IMR-90 (cell line): ENCODE measurements at regions not wholly inside any gene's neighbourhood (a gene's known extent, or its start where the extent isn't known, plus 50 kb on each side); places are given as distances from the start of the nearest gene placed in this dataset.

Experiments used
- ATAC-seq: fragments of 200-7000 bp; cut with Tn5 transposase; 2 replicates; pipeline ENCODE4 v1.9.1; 2020; ENCODE audit warnings: low read depth, mild to moderate bottlenecking, moderate library complexity
- BruUV-seq: library from RNA; stranded (reverse); fragments of 400-500 nt; replicated peaks from 2 replicates; lab custom pipeline; 2021; lab: Mats Ljungman, UMichigan
- CTCF ChIA-PET: fragments of 300-600 bp; formaldehyde crosslinking; extraction: SDS; loops from one replicate; lab custom pipeline; 2021; ENCODE audit warnings: antibody characterized with exemption; lab: Yijun Ruan, JAX
- POLR2A ChIA-PET: fragments of 300-600 bp; sonication (Branson Sonifier 250); formaldehyde crosslinking; loops from one replicate; lab custom pipeline; 2022; ENCODE audit warnings: antibody characterized with exemption; ENCODE audit not compliant: unreplicated experiment; lab: Charles Lee
- DNase-seq: peaks from one replicate; pipeline ENCODE4 v3.0.0; 2013
- H2AFZ ChIP-seq: replicated peaks from 2 replicates; pipeline ENCODE3; 2013; ENCODE audit warnings: low read length, mild to moderate bottlenecking; ENCODE audit not compliant: poor library complexity
- H2AK5ac ChIP-seq: 2 replicates; pipeline ENCODE4 v1.6.1; 2013; ENCODE audit warnings: low read depth, low read length, inconsistent platforms
- H2AK9ac ChIP-seq: replicated peaks from 2 replicates; pipeline ENCODE3; 2013; ENCODE audit warnings: mild to moderate bottlenecking, low read depth, low read length, moderate library complexity; ENCODE audit not compliant: poor library complexity
- H2BK120ac ChIP-seq: 2 replicates; pipeline ENCODE4 v1.6.1; 2013; ENCODE audit warnings: low read depth, low read length, inconsistent platforms
- H2BK15ac ChIP-seq: 3 replicates; pipeline ENCODE4 v1.6.1; 2013; ENCODE audit warnings: low read depth, low read length, inconsistent platforms
- H2BK20ac ChIP-seq: 2 replicates; pipeline ENCODE4 v1.6.1; 2013; ENCODE audit warnings: low read depth, mild to moderate bottlenecking, inconsistent platforms, low read length, moderate library complexity
- H2BK5ac ChIP-seq: 2 replicates; pipeline ENCODE4 v1.6.1; 2013; ENCODE audit warnings: mild to moderate bottlenecking, low read depth, low read length, inconsistent platforms; ENCODE audit not compliant: poor library complexity, severe bottlenecking
- H3K14ac ChIP-seq: replicated peaks from 2 replicates; pipeline ENCODE4 v1.6.1; 2013; ENCODE audit warnings: low read depth, low read length, inconsistent platforms
- H3K18ac ChIP-seq: 2 replicates; pipeline ENCODE4 v1.6.1; 2013; ENCODE audit warnings: low read depth, low read length, control low read depth
- H3K23ac ChIP-seq: 2 replicates; pipeline ENCODE4 v1.6.1; 2013; ENCODE audit warnings: low read depth, low read length, inconsistent platforms
- H3K27ac ChIP-seq: 2 replicates; pipeline ENCODE4 v1.5.1; 2013; ENCODE audit warnings: mild to moderate bottlenecking, control low read depth, low read length; ENCODE audit not compliant: insufficient read depth
- H3K27me3 ChIP-seq: 2 replicates; pipeline ENCODE4 v1.6.1; 2013; ENCODE audit warnings: low read length; ENCODE audit not compliant: control insufficient read depth, insufficient read depth
- H3K36me3 ChIP-seq: 2 replicates; pipeline ENCODE4 v1.6.1; 2013; ENCODE audit warnings: low read length, mixed read lengths; ENCODE audit not compliant: control insufficient read depth, insufficient read depth
- H3K4ac ChIP-seq: 2 replicates; pipeline ENCODE4 v1.6.1; 2013; ENCODE audit warnings: low read depth, low read length, inconsistent platforms
- H3K4me1 ChIP-seq: 2 replicates; pipeline ENCODE4 v1.6.1; 2013; ENCODE audit warnings: low read length, mixed read lengths; ENCODE audit not compliant: control insufficient read depth, insufficient read depth
- H3K4me2 ChIP-seq: 2 replicates; pipeline ENCODE4 v1.6.1; 2013; ENCODE audit warnings: low read depth, mild to moderate bottlenecking, control low read depth, low read length, moderate library complexity
- H3K4me3 ChIP-seq: 2 replicates; pipeline ENCODE4 v1.5.1; 2013; ENCODE audit warnings: low read depth, mild to moderate bottlenecking, control low read depth, low read length, moderate library complexity; ENCODE audit not compliant: insufficient read depth
- H3K56ac ChIP-seq: 2 replicates; pipeline ENCODE4 v1.6.1; 2013; ENCODE audit warnings: low read length, inconsistent platforms; ENCODE audit not compliant: insufficient read depth; ENCODE audit errors: extremely low read depth
- H3K79me1 ChIP-seq, 2 experiments: 2 replicates each; pipeline ENCODE4 v1.6.1; 2013; ENCODE audit warnings: low read length in 2 of 2, inconsistent platforms in 1 of 2, low read depth in 1 of 2
- H3K9ac ChIP-seq: 2 replicates; pipeline ENCODE4 v1.6.1; 2013; ENCODE audit warnings: low read depth, low read length, control low read depth
- H3K9me1 ChIP-seq: 2 replicates; pipeline ENCODE4 v1.6.1; 2013; ENCODE audit warnings: low read length, inconsistent platforms; ENCODE audit not compliant: insufficient read depth
- H3K9me3 ChIP-seq: 2 replicates; pipeline ENCODE4 v1.6.1; 2013; ENCODE audit warnings: low read length; ENCODE audit not compliant: control insufficient read depth, insufficient read depth
- H4K20me1 ChIP-seq: 2 replicates; pipeline ENCODE4 v1.6.1; 2013; ENCODE audit warnings: low read length, inconsistent platforms; ENCODE audit not compliant: insufficient read depth
- H4K5ac ChIP-seq: 2 replicates; pipeline ENCODE4 v1.6.1; 2013; ENCODE audit warnings: mild to moderate bottlenecking, low read depth, low read length, control low read depth
- H4K8ac ChIP-seq, 2 experiments: 2 replicates each; pipeline ENCODE4 v1.6.1; 2013; ENCODE audit warnings: low read depth in 2 of 2, low read length in 2 of 2, control low read depth in 1 of 2, inconsistent platforms in 1 of 2
- H4K91ac ChIP-seq: 2 replicates; pipeline ENCODE4 v1.6.1; 2013; ENCODE audit warnings: low read depth, low read length, inconsistent platforms; ENCODE audit not compliant: insufficient read depth
- MAZ ChIP-seq: IDR thresholded peaks from 2 replicates; pipeline ENCODE4 v1.6.1; 2012; ENCODE audit warnings: low read depth, mild to moderate bottlenecking, low read length, improper control_type of control experiment, moderate library complexity, borderline replicate concordance
- RAD21 ChIP-seq: IDR thresholded peaks from 2 replicates; pipeline ENCODE4 v1.6.1; 2012; ENCODE audit warnings: low read length, improper control_type of control experiment
- WGBS, 2 experiments: methylation state at CpG; one replicate each; pipeline versions ENCODE4 v1.1.5 to v1.1.7; 2013; ENCODE audit warnings: missing lambda C conversion rate in 2 of 2; ENCODE audit not compliant: insufficient read length in 1 of 2; ENCODE audit errors: extremely low coverage in 2 of 2; 5-methylcytosine and 5-hydroxymethylcytosine counted together
- dilution Hi-C: fragments of 300-500 bp; cut with HindIII; formaldehyde crosslinking; loops from one replicate; pipeline ENCODE4 v1.14.3; 2018; ENCODE audit warnings: low sequenced_read_pairs; ENCODE audit not compliant: unreplicated experiment
- in situ Hi-C: fragments of 300-500 bp; cut with MboI; formaldehyde crosslinking; loops from 3 replicates; pipeline ENCODE4 v1.14.3; 2019; ENCODE audit warnings: low sequenced_read_pairs, inconsistent platforms, mixed read lengths
- intact Hi-C: fragments of 100-400 bp; cut with micrococcal nuclease; formaldehyde crosslinking; loops from 2 replicates; pipeline ENCODE4 v1.10.0; 2022
- TF ChIP-seq, protein P1 (sequence below): fragments of 150-350 bp; IDR thresholded peaks from 2 replicates; pipeline ENCODE4 v1.6.1; 2017; ENCODE audit warnings: mild to moderate bottlenecking, antibody characterized with exemption, low read length, low read depth

DNA sequence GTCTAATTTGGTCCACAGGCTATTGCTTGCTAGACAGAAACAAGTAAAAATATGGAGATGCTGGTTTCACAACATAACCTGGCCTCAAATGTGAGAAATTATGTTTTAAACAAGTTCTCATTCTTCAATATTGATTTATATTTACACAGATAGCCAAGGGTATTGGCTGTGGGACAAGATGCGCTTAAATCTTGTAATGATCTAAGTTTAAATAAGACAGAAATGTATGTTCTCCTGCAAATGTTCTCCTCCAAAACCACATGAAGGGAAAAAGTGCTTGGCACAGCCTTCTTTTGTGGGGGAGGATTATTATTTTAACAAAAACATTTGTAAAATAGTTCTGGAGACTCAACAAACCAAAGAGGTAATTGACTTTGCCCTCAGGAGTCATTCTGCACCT lies 356.0 kb downstream of the DMAC1 start:
- Histone ChIP-seq H3K9ac (no peak overlapping the region), H4K8ac (no peak overlapping the region), H3K9me1 (no peaks in the 10 kb centered on the region), H4K20me1 (no peaks in the 10 kb centered on the region), H2BK5ac (no peak overlapping the region), H4K5ac (no peak overlapping the region), H4K91ac (no peak overlapping the region), H2BK20ac (no peak overlapping the region), H2AK5ac (no peak overlapping the region), H3K18ac (no peak overlapping the region), H3K4me3 (no peak overlapping the region), H3K4me1 (peaks cover 5% of the 10 kb centered on the region; the same call in 1 of the 2 replicates), H2AFZ (no peak overlapping the region), H3K4me2 (no peak overlapping the region), H3K27ac (no peak overlapping the region), H2BK120ac (no peak overlapping the region), H3K27me3 (no peaks in the 10 kb centered on the region), H2BK15ac (no peak overlapping the region), H3K36me3 (no peaks in the 10 kb centered on the region), H3K23ac (no peak overlapping the region), H3K79me1 (no peaks in the 10 kb centered on the region), H3K4ac (no peak overlapping the region), H2AK9ac (no peak overlapping the region), H3K14ac (no peak overlapping the region), H3K56ac (no peak overlapping the region), H3K9me3 (no peaks in the 10 kb centered on the region)
- no TSS peak for BruUV-seq
- no CpG with 5 or more reads among the region's 1 CpG for WGBS, 2 experiments
- ChIA-PET POLR2A (no interaction called here), CTCF (no interaction called here)
- intact Hi-C loops (no loop called here), in situ Hi-C loops (no loop called here), dilution Hi-C loops (no loop called here)
- TF ChIP-seq RAD21 = no peak
- TF ChIP-seq, protein P1, sequence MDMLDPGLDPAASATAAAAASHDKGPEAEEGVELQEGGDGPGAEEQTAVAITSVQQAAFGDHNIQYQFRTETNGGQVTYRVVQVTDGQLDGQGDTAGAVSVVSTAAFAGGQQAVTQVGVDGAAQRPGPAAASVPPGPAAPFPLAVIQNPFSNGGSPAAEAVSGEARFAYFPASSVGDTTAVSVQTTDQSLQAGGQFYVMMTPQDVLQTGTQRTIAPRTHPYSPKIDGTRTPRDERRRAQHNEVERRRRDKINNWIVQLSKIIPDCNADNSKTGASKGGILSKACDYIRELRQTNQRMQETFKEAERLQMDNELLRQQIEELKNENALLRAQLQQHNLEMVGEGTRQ = no peak
- TF ChIP-seq MAZ = no peak
- ATAC-seq (no peak), DNase-seq (no peak)
